C4-2B (cell line): ENCODE measurements at regions not wholly inside any gene's neighbourhood (a gene's known extent, or its start where the extent isn't known, plus 50 kb on each side); places are given as distances from the start of the nearest gene placed in this dataset.

Experiments
- ZFX ChIP-seq: fragments of 450-650 bp; IDR thresholded peaks from 2 replicates; pipeline ENCODE4 v1.6.1; 2017
- TF ChIP-seq, protein P1 (sequence below): fragments of 450-650 bp; conservative IDR thresholded peaks from 2 replicates; pipeline ENCODE4 v1.5.1; 2017; ENCODE audit warnings: mild to moderate bottlenecking

- TF ChIP-seq, protein P1, sequence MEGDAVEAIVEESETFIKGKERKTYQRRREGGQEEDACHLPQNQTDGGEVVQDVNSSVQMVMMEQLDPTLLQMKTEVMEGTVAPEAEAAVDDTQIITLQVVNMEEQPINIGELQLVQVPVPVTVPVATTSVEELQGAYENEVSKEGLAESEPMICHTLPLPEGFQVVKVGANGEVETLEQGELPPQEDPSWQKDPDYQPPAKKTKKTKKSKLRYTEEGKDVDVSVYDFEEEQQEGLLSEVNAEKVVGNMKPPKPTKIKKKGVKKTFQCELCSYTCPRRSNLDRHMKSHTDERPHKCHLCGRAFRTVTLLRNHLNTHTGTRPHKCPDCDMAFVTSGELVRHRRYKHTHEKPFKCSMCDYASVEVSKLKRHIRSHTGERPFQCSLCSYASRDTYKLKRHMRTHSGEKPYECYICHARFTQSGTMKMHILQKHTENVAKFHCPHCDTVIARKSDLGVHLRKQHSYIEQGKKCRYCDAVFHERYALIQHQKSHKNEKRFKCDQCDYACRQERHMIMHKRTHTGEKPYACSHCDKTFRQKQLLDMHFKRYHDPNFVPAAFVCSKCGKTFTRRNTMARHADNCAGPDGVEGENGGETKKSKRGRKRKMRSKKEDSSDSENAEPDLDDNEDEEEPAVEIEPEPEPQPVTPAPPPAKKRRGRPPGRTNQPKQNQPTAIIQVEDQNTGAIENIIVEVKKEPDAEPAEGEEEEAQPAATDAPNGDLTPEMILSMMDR, result no peak
- no peak for TF ChIP-seq ZFX
Measured at GRCh38 chr2:148569221-148569620, 75.3 kb upstream of the EPC2 start.
